Lung (tissue), 11 donors: ENCODE measurements at regions not wholly inside any gene's neighbourhood (a gene's known extent, or its start where the extent isn't known, plus 50 kb on each side); places are given as distances from the start of the nearest gene placed in this dataset.

ENCODE experiments used
- ATAC-seq: fragments of 200-7000 bp; cut with Tn5 transposase; one replicate; pipeline ENCODE4 v1.9.1; 2020; ENCODE audit warnings: moderate number of reproducible peaks; ENCODE audit not compliant: insufficient read depth, low FRiP score
- DNase-seq, 3 donors: peaks; one replicate each; pipeline ENCODE4 v3.0.0-alpha.2; 2013 to 2017
- H3K27ac ChIP-seq, 2 donors: one replicate each; pipeline ENCODE4 v1.5.1; 2013; ENCODE audit warnings: mild to moderate bottlenecking in 2 of 2, moderate library complexity in 2 of 2, control low read depth in 1 of 2, inconsistent platforms in 1 of 2, low read depth in 1 of 2, low read length in 1 of 2
- H3K27me3 ChIP-seq, 3 donors: one replicate each; pipeline ENCODE4 v1.5.1; 2013; ENCODE audit warnings: low read length in 2 of 3; ENCODE audit not compliant: control insufficient read depth in 3 of 3, insufficient read depth in 3 of 3
- H3K36me3 ChIP-seq, 4 donors: one replicate each; pipeline ENCODE4 v1.5.1; 2013; ENCODE audit warnings: low read length in 4 of 4, mild to moderate bottlenecking in 1 of 4, moderate library complexity in 1 of 4; ENCODE audit not compliant: control insufficient read depth in 4 of 4, insufficient read depth in 4 of 4
- H3K4me1 ChIP-seq, 5 donors: one replicate each; pipeline ENCODE4 v1.5.1; 2013; ENCODE audit warnings: low read length in 5 of 5, mild to moderate bottlenecking in 2 of 5, moderate library complexity in 1 of 5; ENCODE audit not compliant: control insufficient read depth in 5 of 5, insufficient read depth in 5 of 5
- H3K4me3 ChIP-seq: one replicate; pipeline ENCODE4 v1.5.1; 2013; ENCODE audit warnings: mild to moderate bottlenecking, control low read depth, moderate library complexity
- H3K9ac ChIP-seq, 2 donors: one replicate each; pipeline ENCODE4 v1.5.1; 2013; ENCODE audit warnings: low read length in 2 of 2, control low read depth in 1 of 2; ENCODE audit not compliant: insufficient read depth in 1 of 2
- H3K9me3 ChIP-seq, 4 donors: one replicate each; pipeline ENCODE4 v1.5.1; 2013; ENCODE audit warnings: low read length in 3 of 4, mild to moderate bottlenecking in 1 of 4, moderate library complexity in 1 of 4; ENCODE audit not compliant: control insufficient read depth in 4 of 4, insufficient read depth in 3 of 4
- CTCF ChIP-seq: IDR thresholded peaks from 2 replicates; pipeline ENCODE4 v1.5.1; 2012; ENCODE audit warnings: mild to moderate bottlenecking; ENCODE audit errors: control extremely low read depth, extremely low read depth
- WGBS, 2 donors: extraction: QIAGEN DNeasy Blood & Tissue Kit; methylation state at CpG; one replicate each; pipeline ENCODE4 v1.1.7; 2013; 5-methylcytosine and 5-hydroxymethylcytosine counted together
- donor health status: control.
- donor health status: control.
- donor health status: Bipolar disorder and iron deficiency.
- donor health status: healthy.
- donor health status: DM: yes; HTN: yes; CAD: no.

GRCh38 chr4:143089847-143090246 is 94.9 kb upstream of the USP38 start:
- no peak overlapping the region for H3K4me3 ChIP-seq
- no peaks in the 10 kb centered on the region for H3K4me1 ChIP-seq
- no peak for TF ChIP-seq CTCF
- H3K27me3 ChIP-seq, result no peaks in the 10 kb centered on the region
- DNase-seq (no peak), ATAC-seq (no peak)
- peaks cover 0 to 5% (median 0%) of the 10 kb centered on the region in 4 donors for H3K9me3 ChIP-seq
- no peak overlapping the region for H3K9ac ChIP-seq
- no peaks in the 10 kb centered on the region for H3K36me3 ChIP-seq
- no peak overlapping the region for H3K27ac ChIP-seq

GRCh38 chr4:143091862-143092261 is 92.9 kb upstream of the USP38 start:
- 74 to 84% methylated on average over 2 of the region's 2 CpGs for WGBS, 2 donors
- ATAC-seq, result no peak
- H3K9me3 ChIP-seq, result peaks cover 0 to 5% (median 0%) of the 10 kb centered on the region in 4 donors
- H3K4me1 ChIP-seq, result no peaks in the 10 kb centered on the region
- no peak overlapping the region for H3K27ac ChIP-seq
- DNase-seq, result no peak
- no peak for TF ChIP-seq CTCF
- H3K36me3 ChIP-seq, result no peaks in the 10 kb centered on the region
- no peak overlapping the region for H3K4me3 ChIP-seq
- H3K27me3 ChIP-seq, result no peaks in the 10 kb centered on the region
- H3K9ac ChIP-seq, result no peak overlapping the region

- no peak for DNase-seq
- Histone ChIP-seq H3K9ac (no peak overlapping the region), H3K4me3 (no peak overlapping the region), H3K9me3 (no peaks in the 10 kb centered on the region), H3K36me3 (no peaks in the 10 kb centered on the region), H3K4me1 (peaks cover 0 to 1% (median 0%) of the 10 kb centered on the region in 5 donors), H3K27ac (no peak overlapping the region), H3K27me3 (no peaks in the 10 kb centered on the region)
- WGBS, 2 donors, result 71 to 87% methylated on average over 1 of the region's 1 CpG
- no peak for ATAC-seq
- TF ChIP-seq CTCF, result no peak
Observed at GRCh38 chr4:143095447-143095846, 89.3 kb upstream of the USP38 start.

GRCh38 chr4:143097751-143098150 is 87.0 kb upstream of the USP38 start:
- Histone ChIP-seq H3K9ac (no peak overlapping the region), H3K4me1 (peaks cover 0 to 1% (median 0%) of the 10 kb centered on the region in 5 donors), H3K36me3 (no peaks in the 10 kb centered on the region), H3K4me3 (no peak overlapping the region), H3K27ac (no peak overlapping the region), H3K9me3 (no peaks in the 10 kb centered on the region), H3K27me3 (no peaks in the 10 kb centered on the region)
- TF ChIP-seq CTCF, result no peak
- DNase-seq (no peak), ATAC-seq (peak; percentile 53)
- WGBS, 2 donors, result 54 to 65% methylated on average over 4 of the region's 4 CpGs
